ENCODE measurements at regions not wholly inside any gene's neighbourhood (a gene's known extent, or its start where the extent isn't known, plus 50 kb on each side); places are given as distances from the start of the nearest gene placed in this dataset.

GRCh38 chr2:21519821-21520220, 396.1 kb downstream of the TDRD15 start:
- DNase-seq, result no peak

- DNase-seq, result no peak
These were observed 412.1 kb downstream of the TDRD15 start for GRCh38 chr2:21535826-21536225.

DNA sequence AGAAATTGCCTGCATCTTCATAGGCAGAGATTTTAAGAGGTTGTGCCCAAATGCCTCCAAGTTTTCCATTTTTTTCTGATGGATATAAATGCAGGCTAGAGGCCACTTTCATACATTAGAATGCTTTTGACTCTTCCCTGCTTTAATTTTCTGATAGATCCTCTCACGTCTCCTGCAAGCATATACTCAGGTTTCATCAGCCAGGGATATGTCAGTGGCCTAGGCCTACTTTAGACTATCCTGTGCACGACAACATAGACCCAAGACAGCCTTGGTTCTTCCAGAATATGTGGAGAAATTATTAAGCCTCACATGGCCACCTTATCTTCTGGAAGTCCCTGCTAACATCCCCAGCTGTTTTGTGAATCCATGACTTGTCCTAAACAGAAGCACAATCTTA, 415.9 kb downstream of the TDRD15 start:
- DNase-seq, result no peak

DNA sequence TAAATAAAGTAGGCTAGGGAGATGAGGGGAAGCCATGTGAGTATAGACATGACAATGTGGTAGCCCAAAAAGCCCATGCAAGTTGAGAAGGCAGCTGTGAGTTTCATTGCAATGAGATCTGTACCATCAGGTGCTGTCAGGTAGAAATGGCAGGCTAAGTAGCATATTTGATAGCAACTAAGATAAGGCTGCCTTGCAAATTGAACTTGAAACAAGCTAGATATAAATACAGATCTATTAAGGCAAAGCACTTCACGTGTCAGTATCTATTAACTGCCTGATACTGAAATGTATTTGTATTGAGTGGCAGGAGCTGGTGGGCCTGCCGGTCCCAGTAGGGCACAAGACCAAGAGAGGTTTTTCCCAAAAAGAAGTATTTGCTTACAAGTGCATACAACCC, 419.9 kb downstream of the TDRD15 start:
- DNase-seq, result no peak

DNA sequence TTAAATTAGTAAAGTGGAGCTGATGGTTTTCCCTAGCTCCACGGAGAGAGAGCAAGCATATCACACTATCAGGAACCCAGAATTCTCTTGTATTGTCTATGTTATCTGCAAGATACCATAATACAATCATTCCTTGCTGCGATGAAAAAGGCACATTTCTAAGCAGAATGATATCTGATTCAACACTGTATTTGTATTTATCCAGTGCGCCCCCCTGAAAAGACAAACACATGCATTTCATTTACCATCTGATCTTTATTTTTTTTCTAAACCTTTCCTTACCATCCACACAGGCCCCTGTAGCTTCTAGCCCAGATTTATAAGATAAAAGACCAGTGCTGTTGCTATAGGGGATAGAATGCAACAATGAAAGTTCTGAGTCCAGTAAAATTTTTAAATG, 420.6 kb downstream of the TDRD15 start:
- DNase-seq, result no peak

GRCh38 chr2:21552981-21553380, 429.2 kb downstream of the TDRD15 start:
- peak in 2 of 4 experiments; percentile 6 to 7 for DNase-seq

DNA sequence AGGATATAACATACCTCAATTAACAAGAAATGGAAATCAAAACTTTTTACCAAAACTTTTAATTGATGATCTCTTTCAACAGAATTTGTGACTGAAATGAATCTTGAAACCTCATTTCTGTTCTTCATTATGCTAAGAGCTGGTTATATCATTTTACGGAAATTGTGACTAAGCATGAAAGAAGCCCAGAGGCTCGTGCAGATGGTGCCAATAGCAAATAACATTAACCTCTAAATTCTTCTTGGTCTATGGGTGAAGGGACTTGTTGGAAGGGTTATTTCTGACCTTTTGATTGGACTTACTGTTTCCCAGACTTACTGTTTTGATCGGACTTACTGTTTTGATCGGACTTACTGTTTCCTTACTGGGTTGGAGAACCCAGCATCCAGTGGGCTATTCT, 435.6 kb downstream of the TDRD15 start:
- DNase-seq, result no peak

DNA sequence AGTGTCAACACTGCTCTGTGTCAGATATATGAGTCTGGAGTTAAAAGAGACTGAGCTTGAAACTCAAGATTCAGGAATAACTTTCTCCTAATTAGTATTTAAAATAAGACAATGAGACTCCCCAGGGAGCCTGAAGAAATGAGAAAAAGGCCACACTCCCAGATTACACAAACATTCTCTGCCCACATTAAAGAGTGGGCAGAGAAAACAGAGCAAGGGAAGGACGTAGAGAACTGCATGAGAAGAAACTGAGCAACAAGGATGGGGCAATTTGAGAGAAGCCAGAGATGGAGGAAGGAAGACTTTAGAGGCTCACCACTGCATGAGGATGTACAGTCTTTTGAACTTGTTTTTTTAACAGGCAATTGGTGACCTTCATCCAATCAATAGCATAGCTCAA, 438.2 kb downstream of the TDRD15 start:
- DNase-seq, result no peak

DNA sequence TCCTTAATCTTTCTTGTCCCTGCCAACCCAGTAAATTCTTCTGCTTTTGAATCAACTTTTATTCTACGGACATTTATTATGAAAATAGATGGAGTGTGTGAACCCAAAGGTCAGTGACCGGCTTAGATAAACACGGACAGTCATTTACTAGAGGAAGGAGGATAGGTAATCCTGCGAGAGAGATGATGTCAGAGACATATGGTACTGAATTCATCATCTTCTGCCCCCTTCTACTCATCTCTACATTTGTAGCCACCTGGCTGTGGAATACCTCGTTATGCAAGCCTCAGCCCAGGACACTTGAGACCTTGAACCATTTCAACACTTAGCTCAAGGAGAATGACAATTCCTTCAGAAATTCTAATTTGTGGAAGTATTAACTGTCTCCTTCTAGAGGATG, 443.6 kb downstream of the TDRD15 start:
- DNase-seq, result no peak

DNA sequence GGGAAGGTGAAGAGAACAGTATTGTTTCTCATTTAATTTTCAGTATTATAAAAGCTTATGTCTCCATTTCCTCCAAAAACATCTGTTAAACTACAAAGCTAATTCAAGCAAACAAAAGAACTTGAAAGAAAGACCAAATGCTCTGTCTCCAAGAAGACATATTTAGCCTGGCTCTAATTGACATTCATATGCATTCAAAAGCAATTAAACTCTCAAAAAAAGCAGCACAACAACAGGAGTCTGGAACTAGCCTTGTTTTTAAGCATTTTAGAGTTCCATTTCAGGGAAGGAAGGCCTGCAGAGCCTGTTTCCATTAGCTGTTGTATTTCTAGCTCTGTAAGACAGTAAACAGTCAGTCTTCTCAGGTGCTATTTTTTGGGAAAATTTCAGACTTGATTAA, 447.9 kb downstream of the TDRD15 start:
- DNase-seq, result no peak

DNA sequence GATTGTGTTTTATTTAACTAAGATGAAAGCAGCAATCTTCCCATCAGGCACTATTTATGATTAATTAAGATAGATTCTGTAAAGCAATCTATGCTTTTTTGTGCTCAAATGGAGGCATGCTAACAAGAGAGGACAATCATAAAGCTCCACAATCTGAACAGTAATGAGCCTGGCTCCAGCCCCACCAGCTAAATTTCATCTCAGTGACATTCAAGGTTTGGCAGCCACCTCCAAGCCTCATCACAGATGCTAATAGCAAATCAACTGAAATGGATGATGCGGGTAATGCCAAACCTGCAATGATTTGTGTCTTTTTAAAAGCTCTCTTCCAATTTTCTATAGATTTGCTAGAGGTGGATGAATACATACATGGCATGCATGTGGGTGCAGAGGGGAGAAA, 456.6 kb downstream of the TDRD15 start:
- DNase-seq, result no peak

- no peak for DNase-seq
These were observed 462.1 kb downstream of the TDRD15 start for GRCh38 chr2:21585881-21586280.

- DNase-seq, result no peak
These were observed 466.4 kb downstream of the TDRD15 start for GRCh38 chr2:21590026-21590690.

- no peak for DNase-seq
These were observed 468.2 kb downstream of the TDRD15 start for GRCh38 chr2:21591926-21592325.

GRCh38 chr2:21599417-21599816, 475.6 kb downstream of the TDRD15 start:
- no peak for DNase-seq

- no peak for DNase-seq
These were observed 479.0 kb downstream of the TDRD15 start for GRCh38 chr2:21602789-21603188.

DNA sequence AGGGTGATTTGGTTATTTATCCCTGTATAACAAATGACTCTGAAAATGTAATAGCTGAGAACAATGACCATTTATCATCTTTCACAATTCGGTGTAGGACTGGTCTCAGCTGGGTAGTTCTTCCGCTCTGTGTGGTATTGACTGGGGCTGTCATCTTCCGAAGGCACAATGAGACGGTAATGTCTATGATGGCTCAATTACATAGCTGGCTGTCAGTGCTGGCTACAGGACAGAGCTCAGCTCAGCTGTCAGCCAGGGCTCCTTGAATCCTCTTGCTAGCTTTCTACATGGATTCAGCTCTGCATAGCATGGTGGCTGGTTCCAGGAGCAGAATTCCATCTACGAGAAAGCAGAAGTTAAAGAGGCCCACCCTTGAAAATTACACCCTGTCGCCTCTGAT, 483.8 kb downstream of the TDRD15 start:
- DNase-seq, result no peak

- DNase-seq, result no peak
These were observed 486.5 kb downstream of the TDRD15 start for GRCh38 chr2:21610304-21610703.

DNA sequence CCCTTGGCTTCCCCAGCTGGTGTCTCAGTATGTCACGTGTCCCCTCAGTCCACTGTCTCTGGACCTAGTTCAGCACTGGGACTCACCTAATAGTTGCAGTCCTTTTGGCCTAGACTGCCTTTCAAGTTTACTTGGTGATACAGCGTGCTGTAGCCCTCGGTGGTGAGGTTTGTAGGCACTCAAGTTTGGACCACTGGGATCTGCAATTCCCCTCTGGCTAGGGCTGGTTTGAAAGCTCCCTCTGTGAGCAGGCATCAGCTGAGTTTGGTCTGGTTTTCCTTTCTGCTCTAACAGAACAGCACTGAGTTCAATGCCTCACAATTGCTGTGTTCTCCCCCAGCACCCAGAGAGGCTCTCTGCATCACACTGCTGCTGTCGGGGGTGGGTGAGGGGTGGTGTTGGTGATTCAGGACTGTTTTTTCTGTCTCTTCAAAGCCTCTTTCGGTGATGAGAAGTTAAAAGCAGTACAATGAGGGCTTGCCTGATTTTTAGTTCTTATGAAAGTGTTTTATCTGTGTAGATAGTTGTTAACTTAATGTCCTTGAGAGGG, 494.2 kb downstream of the TDRD15 start:
- no peak for DNase-seq

GRCh38 chr2:21620771-21621170, 497.0 kb downstream of the TDRD15 start:
- DNase-seq, result no peak

DNA sequence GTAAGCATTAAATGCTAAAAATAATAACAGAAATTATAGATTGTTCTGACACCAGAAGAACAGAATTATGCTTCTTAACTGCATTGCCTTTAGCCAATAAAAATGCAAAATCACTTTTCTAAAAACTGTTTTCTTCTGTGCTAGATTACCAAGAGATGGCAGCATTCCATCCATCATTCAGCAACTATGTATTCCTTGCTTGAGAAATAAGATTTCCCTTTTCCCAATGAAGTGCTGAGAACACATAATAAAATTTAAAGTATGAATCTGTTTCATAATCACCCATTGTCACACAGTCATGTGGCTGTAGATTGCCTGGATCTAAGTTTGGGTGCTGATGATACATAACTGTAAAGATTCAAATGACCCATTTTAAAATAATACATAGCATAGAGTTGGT, 504.2 kb downstream of the TDRD15 start:
- no peak for DNase-seq

DNA sequence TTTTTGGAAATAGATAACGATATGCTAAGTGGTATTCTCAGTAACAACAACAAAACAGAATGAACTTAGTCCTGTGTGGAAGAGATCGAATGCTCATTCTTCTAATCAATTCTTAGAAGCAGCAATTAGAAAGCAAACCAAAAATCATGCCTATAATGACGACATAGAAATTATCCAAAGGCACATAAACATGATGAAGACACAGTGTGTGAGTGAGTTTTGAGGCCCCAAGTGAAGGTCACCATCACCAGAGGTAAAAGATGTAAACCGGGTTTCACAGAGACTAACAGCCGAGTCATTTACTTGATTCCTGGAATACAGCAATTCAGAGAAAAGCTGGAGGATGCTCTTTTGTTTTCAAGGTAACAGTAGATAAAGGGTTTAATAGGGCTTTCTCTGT, 509.2 kb downstream of the TDRD15 start:
- no peak for DNase-seq

GRCh38 chr2:21633466-21633865, 509.7 kb downstream of the TDRD15 start:
- no peak for DNase-seq

DNA sequence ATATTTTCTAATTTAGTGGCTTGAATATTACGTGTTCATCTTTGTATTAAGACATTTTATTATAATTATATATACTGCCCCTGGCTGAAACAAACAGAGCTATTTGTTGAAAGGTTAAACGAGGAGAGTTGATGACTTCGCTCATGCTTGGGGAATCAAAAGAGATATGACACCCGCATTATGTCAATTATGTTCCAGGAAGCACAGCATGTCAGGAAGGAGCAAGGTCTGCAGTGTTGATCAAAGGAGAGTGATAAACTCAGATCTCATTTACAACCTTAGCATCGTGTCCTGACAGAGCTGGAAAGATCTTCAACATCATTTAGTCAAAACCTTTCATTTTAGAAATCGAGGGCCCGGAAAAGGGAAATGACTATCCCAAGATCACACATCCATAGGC, 510.1 kb downstream of the TDRD15 start:
- DNase-seq, result no peak

DNA sequence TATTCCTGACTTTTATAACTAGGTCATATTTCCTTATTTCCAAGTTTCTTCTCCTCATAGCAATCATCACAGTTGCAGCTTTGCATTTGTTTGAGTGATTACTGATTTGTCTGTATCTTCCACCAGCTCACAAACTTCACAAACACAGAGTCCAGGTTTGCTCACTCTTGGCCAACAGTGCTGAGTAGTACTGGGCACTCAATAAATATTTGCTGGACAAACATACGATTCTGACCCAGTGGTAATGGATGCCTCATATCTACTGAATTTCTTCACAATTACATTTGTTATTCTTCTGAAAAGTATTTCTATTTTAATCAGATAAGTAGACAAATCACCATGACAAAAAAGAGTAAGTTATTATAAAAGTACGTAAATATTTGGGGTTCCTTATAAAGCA, 516.3 kb downstream of the TDRD15 start:
- no peak for DNase-seq

Data from suppressor macrophage (primary cell).